H9 (cell line): ENCODE measurements at regions not wholly inside any gene's neighbourhood (a gene's known extent, or its start where the extent isn't known, plus 50 kb on each side); places are given as distances from the start of the nearest gene placed in this dataset.

ENCODE experiments used
- DNase-seq: peaks from one replicate; pipeline ENCODE4 v3.0.0-alpha.2; 2017
- H2AFZ ChIP-seq: one replicate; pipeline ENCODE4 v1.6.1; 2013; ENCODE audit warnings: mild to moderate bottlenecking, low read length, control low read depth, moderate library complexity
- H2AK5ac ChIP-seq: 2 replicates; pipeline ENCODE4 v1.6.1; 2013; ENCODE audit warnings: low read length, control low read depth, mixed read lengths; ENCODE audit not compliant: insufficient read length
- H2BK120ac ChIP-seq: one replicate; pipeline ENCODE4 v1.6.1; 2013; ENCODE audit warnings: low read depth, mild to moderate bottlenecking, low read length, control low read depth, inconsistent platforms; ENCODE audit not compliant: poor library complexity, severe bottlenecking
- H2BK12ac ChIP-seq: 2 replicates; pipeline ENCODE4 v1.6.1; 2013; ENCODE audit warnings: low read length, control low read depth, mixed read lengths, low read depth; ENCODE audit not compliant: insufficient read length
- H2BK15ac ChIP-seq: 2 replicates; pipeline ENCODE4 v1.6.1; 2013; ENCODE audit warnings: low read depth, low read length, control low read depth
- H2BK20ac ChIP-seq: one replicate; pipeline ENCODE4 v1.6.1; 2013; ENCODE audit warnings: low read depth, mild to moderate bottlenecking, low read length, control low read depth, inconsistent platforms; ENCODE audit not compliant: poor library complexity, severe bottlenecking
- H2BK5ac ChIP-seq: 2 replicates; pipeline ENCODE4 v1.6.1; 2013; ENCODE audit warnings: low read length, control low read depth, mixed read lengths; ENCODE audit not compliant: insufficient read length
- H3K14ac ChIP-seq: 2 replicates; pipeline ENCODE4 v1.6.1; 2013; ENCODE audit warnings: low read length, control low read depth; ENCODE audit not compliant: insufficient read depth
- H3K18ac ChIP-seq: 2 replicates; pipeline ENCODE4 v1.6.1; 2013; ENCODE audit warnings: low read depth, mild to moderate bottlenecking, mixed read lengths, low read length, control low read depth; ENCODE audit not compliant: insufficient read length
- H3K23ac ChIP-seq: 2 replicates; pipeline ENCODE4 v1.6.1; 2013; ENCODE audit warnings: low read length, control low read depth, mixed read lengths, low read depth; ENCODE audit not compliant: insufficient read length
- H3K23me2 ChIP-seq: 2 replicates; pipeline ENCODE4 v1.6.1; 2013; ENCODE audit warnings: low read depth, mild to moderate bottlenecking, mixed read lengths, low read length, control low read depth; ENCODE audit not compliant: insufficient read length, poor library complexity, severe bottlenecking
- H3K27ac ChIP-seq: 2 replicates; pipeline ENCODE4 v1.5.1; 2013; ENCODE audit warnings: low read length, control low read depth, mixed read lengths, low read depth; ENCODE audit not compliant: insufficient read length
- H3K27me3 ChIP-seq: 2 replicates; pipeline ENCODE4 v1.6.1; 2013; ENCODE audit warnings: low read length, control low read depth, inconsistent platforms; ENCODE audit not compliant: insufficient read depth
- H3K4ac ChIP-seq: 2 replicates; pipeline ENCODE4 v1.6.1; 2013; ENCODE audit warnings: low read depth, mild to moderate bottlenecking, control low read depth, inconsistent platforms, low read length, moderate library complexity
- H3K4me1 ChIP-seq: 2 replicates; pipeline ENCODE4 v1.6.1; 2013; ENCODE audit warnings: low read length, control low read depth, inconsistent platforms; ENCODE audit not compliant: insufficient read depth
- H3K4me2 ChIP-seq: 2 replicates; pipeline ENCODE4 v1.6.1; 2013; ENCODE audit warnings: low read length, control low read depth, mixed read lengths; ENCODE audit not compliant: insufficient read length, insufficient read depth
- H3K56ac ChIP-seq: 2 replicates; pipeline ENCODE4 v1.6.1; 2013; ENCODE audit warnings: low read depth, mild to moderate bottlenecking, mixed read lengths, low read length, control low read depth; ENCODE audit not compliant: insufficient read length
- H3K79me1 ChIP-seq: 2 replicates; pipeline ENCODE4 v1.6.1; 2013; ENCODE audit warnings: low read depth, mild to moderate bottlenecking, moderate library complexity, low read length, control low read depth, inconsistent platforms; ENCODE audit not compliant: insufficient read depth, poor library complexity, severe bottlenecking
- H3K79me2 ChIP-seq: 2 replicates; pipeline ENCODE4 v1.6.1; 2013; ENCODE audit warnings: low read length, control low read depth, inconsistent platforms; ENCODE audit not compliant: insufficient read depth
- H3K9ac ChIP-seq: 2 replicates; pipeline ENCODE4 v1.6.1; 2013; ENCODE audit warnings: low read length, control low read depth, mixed read lengths; ENCODE audit not compliant: insufficient read length; ENCODE audit errors: extremely low read depth
- H3K9me3 ChIP-seq: one replicate; pipeline ENCODE4 v1.6.1; 2013; ENCODE audit warnings: low read depth, low read length, inconsistent platforms; ENCODE audit not compliant: control insufficient read depth
- H3T11ph ChIP-seq: one replicate; pipeline ENCODE4 v1.6.1; 2013; ENCODE audit warnings: mild to moderate bottlenecking, low read length, control low read depth, inconsistent platforms
- H4K20me1 ChIP-seq: one replicate; pipeline ENCODE4 v1.6.1; 2013; ENCODE audit not compliant: control insufficient read depth, insufficient read length, insufficient read depth
- H4K5ac ChIP-seq: 2 replicates; pipeline ENCODE4 v1.6.1; 2013; ENCODE audit warnings: low read depth, mild to moderate bottlenecking, mixed read lengths, low read length, control low read depth; ENCODE audit not compliant: insufficient read length
- H4K8ac ChIP-seq: replicated peaks from 2 replicates; pipeline ENCODE4 v1.6.1; 2013; ENCODE audit warnings: low read length, control low read depth, mixed read lengths, low read depth; ENCODE audit not compliant: insufficient read length
- H4K91ac ChIP-seq: 2 replicates; pipeline ENCODE4 v1.6.1; 2013; ENCODE audit warnings: low read depth, mild to moderate bottlenecking, moderate library complexity, mixed read lengths, low read length, control low read depth; ENCODE audit not compliant: insufficient read length
- H3K27ac Mint-ChIP-seq, 3 experiments: 2 replicates in 2 of 3; 3 replicates in 1 of 3; pipeline ENCODE4 v1.8.0; 2020 to 2021; ENCODE audit warnings: mixed read lengths in 3 of 3, mild to moderate bottlenecking in 1 of 3, moderate library complexity in 1 of 3
- H3K27me3 Mint-ChIP-seq: 2 replicates; pipeline ENCODE4 v1.8.0; 2021; ENCODE audit warnings: low read depth, mild to moderate bottlenecking, moderate library complexity, mixed read lengths
- H3K36me3 Mint-ChIP-seq, 3 experiments: 2 replicates in 2 of 3; 3 replicates in 1 of 3; pipeline ENCODE4 v1.8.0; 2020 to 2021; ENCODE audit warnings: low read depth in 3 of 3, mixed read lengths in 3 of 3; ENCODE audit not compliant: insufficient read depth in 1 of 3
- H3K4me1 Mint-ChIP-seq, 2 experiments: 2 replicates each; pipeline ENCODE4 v1.8.0; 2020; ENCODE audit warnings: mixed read lengths in 2 of 2
- H3K4me3 Mint-ChIP-seq, 2 experiments: 2 replicates in 1 of 2; 3 replicates in 1 of 2; pipeline ENCODE4 v1.8.0; 2020 to 2021; ENCODE audit warnings: mild to moderate bottlenecking in 2 of 2, mixed read lengths in 2 of 2, moderate library complexity in 1 of 2
- H3K9me3 Mint-ChIP-seq, 2 experiments: 2 replicates in 1 of 2; 3 replicates in 1 of 2; pipeline ENCODE4 v1.8.0; 2020; ENCODE audit warnings: mild to moderate bottlenecking in 2 of 2, mixed read lengths in 2 of 2, moderate library complexity in 1 of 2
- CTCF ChIP-seq: fragments of 200-600 bp; sonication (generic); conservative IDR thresholded peaks from 3 replicates; pipeline ENCODE4 v1.8.0; 2021; ENCODE audit warnings: antibody characterized with exemption, mild to moderate bottlenecking
- WGBS: extraction: QIAGEN DNeasy Blood & Tissue Kit; methylation state at CpG from one replicate; pipeline ENCODE4 v1.1.7; 2013; ENCODE audit warnings: missing lambda C conversion rate, low lambda C conversion rate, mixed read lengths; ENCODE audit not compliant: insufficient read length; ENCODE audit errors: extremely low coverage; 5-methylcytosine and 5-hydroxymethylcytosine counted together

DNA sequence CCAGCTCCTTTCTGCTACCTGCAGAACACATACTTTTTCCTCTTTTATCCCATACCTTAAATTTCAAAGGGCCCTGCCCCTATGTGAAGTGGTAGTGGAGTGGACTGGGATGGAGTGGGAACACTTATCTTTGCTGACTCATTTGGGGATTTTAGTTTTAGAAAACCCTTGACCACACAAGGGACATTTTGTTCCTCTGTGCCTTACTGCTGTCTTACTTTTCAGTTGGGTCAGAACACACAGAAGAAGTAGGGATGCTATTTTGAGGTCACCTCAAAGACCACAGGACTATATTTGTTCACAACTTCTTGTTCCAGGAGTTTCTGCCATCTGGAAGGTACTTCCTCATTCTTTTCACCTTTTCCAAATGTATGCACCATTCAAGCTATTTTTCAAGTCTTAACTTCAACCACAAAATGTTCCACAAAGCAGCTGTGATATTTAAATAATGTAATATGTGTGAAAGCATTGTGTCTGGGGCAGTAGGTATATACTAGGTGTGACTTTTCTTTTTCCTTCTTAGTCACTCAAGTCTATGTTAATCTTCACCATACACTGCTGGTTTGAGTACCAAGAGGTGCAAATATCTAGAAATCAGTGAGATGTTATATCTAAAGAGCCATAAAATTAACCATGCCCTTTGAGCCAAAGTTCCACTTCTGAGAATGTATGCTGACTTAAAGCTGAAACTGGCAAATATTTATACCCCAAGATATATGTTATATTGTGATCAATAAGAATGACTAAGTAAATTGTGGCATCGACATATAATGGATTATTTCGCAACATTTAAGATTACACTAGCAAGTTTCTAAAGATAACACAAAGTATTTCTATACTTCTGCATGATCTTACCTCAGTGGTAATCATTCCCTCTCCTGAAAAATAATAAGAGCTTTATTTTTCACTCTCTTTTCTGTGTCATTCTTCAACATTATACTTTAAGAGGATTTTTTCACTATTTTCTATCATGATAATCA is 308.5 kb downstream of the MRPL39 start:
- Histone ChIP-seq H3K56ac (no peak overlapping the region), H2BK5ac (no peak overlapping the region), H3K4me2 (no peak overlapping the region), H2BK12ac (no peak overlapping the region), H3K18ac (no peak overlapping the region), H3K79me1 (no peaks in the 10 kb centered on the region), H3K9me3 (no peaks in the 10 kb centered on the region), H2BK120ac (no peak overlapping the region), H4K8ac (no peak overlapping the region), H3K9ac (no peak overlapping the region), H2BK20ac (no peak overlapping the region), H4K20me1 (no peaks in the 10 kb centered on the region), H3K4me1 (no peaks in the 10 kb centered on the region; the same call in 1 of the 2 replicates), H3K4ac (no peak overlapping the region), H3K27ac (no peak overlapping the region), H3T11ph (no peak overlapping the region), H4K5ac (no peak overlapping the region), H2AK5ac (no peak overlapping the region), H3K23ac (no peak overlapping the region), H2AFZ (no peak overlapping the region), H3K14ac (no peak overlapping the region), H2BK15ac (no peak overlapping the region), H4K91ac (no peak overlapping the region), H3K27me3 (no peaks in the 10 kb centered on the region), H3K23me2 (no peaks in the 10 kb centered on the region), H3K79me2 (no peaks in the 10 kb centered on the region)
- no peak overlapping the region; a peak in 1 of 7 replicates for H3K27ac Mint-ChIP-seq
- no peak for DNase-seq
- WGBS, result no CpG with 5 or more reads among the region's 2 CpGs
- H3K9me3 Mint-ChIP-seq, result peaks cover 0 to 3% of the 10 kb centered on the region in 2 experiments; a peak in 2 of 5 replicates
- no peaks in the 10 kb centered on the region; the same call in 1 of the 2 replicates for H3K27me3 Mint-ChIP-seq
- no peak overlapping the region for H3K4me3 Mint-ChIP-seq
- no peak for TF ChIP-seq CTCF
- no peaks in the 10 kb centered on the region; a peak in 1 of 7 replicates for H3K36me3 Mint-ChIP-seq
- H3K4me1 Mint-ChIP-seq, result peaks cover 9 to 11% of the 10 kb centered on the region in 2 experiments
